HuH-7.5 (cell line): ENCODE measurements at regions not wholly inside any gene's neighbourhood (a gene's known extent, or its start where the extent isn't known, plus 50 kb on each side); places are given as distances from the start of the nearest gene placed in this dataset.
"Not testable (repeated sequence)": the region's sequence is repeated elsewhere in the genome, so short reads cannot be mapped to it uniquely, and the experiment has no call there.

Source experiments
- DNase-seq: peaks from one replicate; pipeline ENCODE4 v3.0.0; 2011; ENCODE audit warnings: low spot score

- no peak for DNase-seq
Observed at GRCh38 chr18:22044474-22045220, 124.7 kb upstream of the GATA6 start.

DNA sequence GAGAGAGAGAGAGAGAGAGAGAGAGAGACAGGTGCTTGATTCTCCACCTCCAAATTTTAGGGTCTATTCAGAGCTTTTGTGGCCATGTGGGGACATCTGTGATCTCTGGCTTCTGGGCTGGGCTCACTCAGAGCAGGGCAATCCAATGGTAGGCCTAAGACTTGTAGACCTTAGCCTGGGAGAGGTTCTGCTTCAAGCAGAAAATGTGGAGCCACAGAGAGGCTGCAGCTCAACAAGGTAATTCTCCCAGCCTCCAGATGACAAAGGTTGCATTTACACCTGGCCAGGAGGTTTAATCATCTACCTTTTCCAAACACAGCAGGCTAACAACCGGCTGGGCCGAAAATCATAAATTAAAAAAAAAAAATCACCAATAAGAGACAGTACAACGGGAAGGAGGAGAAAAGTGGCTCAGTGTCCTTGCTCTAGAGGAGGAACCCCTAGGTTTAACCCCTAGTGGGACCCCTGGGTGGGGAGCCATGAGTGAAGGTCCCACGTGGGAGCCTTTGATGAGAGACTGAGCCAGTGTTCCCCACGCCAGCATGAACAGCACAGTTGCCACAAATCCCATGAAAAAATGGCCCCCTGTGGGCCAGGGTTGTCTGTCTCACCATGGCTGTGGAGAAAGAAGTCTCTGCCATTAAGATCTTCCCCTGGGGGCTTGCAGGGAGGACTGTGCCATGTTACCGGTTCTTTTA lies 124.0 kb upstream of the GATA6 start:
- DNase-seq, result no peak

- DNase-seq, result no peak
Observed at GRCh38 chr18:22046473-22046872, 122.9 kb upstream of the GATA6 start.

GRCh38 chr18:22047485-22047884 lies 121.9 kb upstream of the GATA6 start:
- no peak for DNase-seq

GRCh38 chr18:22048221-22048620 lies 121.2 kb upstream of the GATA6 start:
- DNase-seq, result no peak

DNA sequence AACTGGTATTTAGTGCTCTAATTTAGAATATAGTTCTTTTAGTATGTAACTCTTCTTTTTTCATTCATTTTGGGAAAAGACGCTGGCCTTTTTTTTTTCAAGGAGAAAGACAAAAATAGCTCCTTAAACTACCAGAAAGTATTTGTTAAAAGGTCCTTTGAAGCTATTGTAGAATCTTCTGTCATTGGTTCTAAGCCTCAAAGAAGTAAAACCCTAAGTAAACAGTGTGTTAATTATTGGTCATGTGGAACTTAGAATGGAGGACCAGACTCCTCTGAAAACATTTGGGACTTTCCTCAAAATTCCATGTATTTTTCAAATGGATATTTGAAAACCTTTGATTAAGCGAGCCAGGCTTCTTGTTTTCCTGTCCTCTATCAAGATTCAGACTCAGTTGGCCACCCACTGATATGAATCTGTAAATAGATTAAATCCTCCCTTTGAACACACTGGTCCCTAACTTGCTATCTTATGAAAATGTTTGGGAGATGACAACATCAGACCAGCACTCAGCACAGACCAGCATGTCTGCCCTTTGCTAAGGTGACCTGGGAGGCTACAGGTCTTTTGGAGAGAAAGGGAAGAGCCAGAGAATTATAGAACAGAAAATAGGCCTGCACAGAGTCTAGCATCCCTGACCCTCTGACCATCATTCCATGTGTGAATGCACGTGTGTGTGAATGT lies 120.3 kb upstream of the GATA6 start:
- no peak for DNase-seq

DNA sequence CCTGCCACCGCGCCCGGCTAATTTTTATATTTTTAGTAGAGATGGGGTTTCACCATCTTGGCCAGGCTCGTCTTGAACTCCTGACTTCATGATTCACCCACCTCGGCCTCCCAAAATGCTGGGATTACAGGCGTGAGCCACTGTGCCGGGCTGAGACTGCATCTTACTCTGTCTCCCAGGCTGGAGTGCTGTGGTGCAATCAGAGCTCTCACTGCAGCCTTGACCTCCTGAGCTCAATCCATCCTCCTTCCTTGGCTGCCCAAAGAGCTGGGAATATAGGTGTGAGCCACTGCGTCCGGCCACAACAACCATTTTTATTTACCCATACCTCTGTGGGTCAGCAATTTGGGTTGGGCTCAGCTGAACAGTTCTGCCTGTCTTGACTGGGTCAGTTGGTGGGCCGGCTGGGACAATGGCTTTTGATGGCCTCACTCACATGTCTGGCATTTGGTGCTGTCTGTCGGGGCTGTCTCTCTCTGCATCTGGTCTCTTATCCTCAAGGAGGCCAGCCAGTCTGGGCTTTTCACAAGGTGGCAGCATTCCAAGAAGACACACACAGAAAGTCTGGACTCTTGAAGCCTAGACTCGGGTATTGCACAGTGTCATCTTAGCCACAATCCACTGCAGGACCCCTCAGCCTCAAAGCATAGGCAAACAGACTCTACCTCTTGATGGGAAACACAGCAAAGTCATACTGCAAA lies 116.8 kb upstream of the GATA6 start:
- no peak for DNase-seq

DNA sequence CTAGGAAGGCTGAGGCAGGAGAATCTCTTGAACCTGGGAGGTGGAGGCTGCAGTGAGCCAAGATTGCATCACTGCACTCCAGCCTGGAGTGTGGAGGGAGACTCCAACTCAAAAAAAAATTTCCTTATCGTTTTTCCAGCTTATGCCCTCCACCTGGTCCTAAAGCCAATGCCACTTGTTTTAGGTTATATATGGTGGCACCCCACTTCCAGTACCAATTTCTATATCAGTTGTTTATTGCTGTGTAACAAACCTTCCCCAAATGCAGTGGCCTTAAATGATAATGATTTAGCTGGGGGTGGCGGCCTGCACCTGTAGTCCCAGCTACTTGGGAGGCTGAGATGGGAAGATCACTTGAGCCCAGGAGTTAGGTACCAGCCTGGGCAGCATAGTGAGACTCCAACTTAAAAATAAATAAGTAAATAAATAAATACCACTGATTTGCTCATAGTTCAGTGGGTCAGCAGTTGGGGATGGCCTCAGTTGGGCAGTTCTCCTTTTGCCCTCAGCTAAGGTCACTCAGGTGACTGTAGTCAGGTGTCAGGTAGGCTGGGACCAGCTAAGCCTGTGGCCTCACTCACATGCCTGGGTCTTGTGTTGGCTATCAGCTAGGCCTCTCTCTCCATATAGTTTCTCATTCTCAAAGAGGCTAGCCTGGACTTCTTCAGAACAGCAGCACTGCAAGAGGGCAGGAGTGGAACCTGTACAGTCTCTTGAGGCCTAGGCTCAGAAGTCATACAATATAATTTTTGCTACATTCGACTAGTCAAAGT lies 113.7 kb upstream of the GATA6 start:
- no peak for DNase-seq

DNA sequence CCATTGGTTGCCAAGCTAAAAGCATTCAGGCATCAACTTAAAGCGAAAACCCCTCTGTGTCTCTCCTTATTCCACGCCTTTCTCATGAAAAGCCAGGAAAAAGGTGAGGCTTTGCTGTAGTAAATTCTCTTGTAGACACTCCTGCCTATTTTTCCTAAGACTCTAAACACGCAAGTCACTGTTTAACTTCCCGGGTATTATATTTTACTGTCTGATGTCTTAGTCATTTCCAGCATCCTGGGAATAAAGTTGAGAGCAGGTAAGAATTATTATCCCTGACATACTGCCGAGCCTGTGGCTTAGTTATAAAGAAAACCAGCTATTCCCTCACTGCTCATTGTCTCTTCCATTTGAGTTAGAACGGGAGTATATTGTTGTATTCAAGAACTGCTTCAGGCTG lies 112.4 kb upstream of the GATA6 start:
- DNase-seq, result no peak

DNA sequence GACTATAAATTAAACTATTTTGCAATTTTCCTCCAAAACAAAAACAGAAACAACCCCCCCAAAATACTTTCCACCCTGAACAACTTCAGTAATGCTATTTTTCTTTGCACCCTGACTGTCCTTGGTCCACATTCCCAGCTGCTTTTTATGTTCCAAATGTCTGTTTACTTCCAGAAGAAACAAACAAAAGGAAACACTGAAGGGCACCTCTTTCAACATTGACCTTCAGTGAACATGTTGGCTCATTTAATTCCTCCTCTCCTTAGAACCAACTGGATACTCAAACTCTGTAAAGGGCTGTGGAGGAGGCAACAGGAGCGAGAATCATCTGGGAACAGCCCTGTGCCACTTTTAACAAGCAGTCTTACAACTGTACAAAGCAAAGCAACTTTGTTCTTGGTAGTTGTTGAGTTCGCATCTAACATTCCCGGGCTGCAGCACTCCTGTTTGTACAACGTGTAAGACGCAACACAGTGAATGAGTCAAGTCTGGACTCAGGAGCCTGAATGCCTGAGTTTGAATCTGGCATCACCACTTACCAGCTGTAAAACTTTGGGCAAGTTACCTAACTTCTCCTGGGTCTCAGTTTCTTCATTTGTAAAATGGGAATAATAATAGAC lies 111.4 kb upstream of the GATA6 start:
- DNase-seq, result no peak

DNA sequence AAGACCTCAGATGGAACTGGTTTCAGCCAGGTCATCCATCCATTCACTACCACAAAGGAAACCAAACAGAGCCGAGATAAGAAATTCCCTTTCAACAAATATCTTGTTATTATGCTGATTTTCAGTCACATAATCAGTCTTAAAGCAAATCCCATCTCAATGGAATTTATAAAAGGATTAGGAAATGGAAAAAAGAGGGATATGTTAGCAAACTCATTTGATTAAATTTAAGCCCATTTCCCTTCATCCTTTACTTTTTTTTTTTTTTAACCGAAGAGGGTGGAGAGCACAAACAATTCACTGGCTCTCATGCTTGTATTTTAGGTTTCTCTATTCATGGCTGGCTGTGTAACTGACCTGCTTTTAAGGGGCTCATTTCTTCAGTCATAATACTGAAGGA lies 109.0 kb upstream of the GATA6 start:
- DNase-seq, result no peak

- no peak for DNase-seq
Observed at GRCh38 chr18:22063102-22063501, 106.3 kb upstream of the GATA6 start.

DNA sequence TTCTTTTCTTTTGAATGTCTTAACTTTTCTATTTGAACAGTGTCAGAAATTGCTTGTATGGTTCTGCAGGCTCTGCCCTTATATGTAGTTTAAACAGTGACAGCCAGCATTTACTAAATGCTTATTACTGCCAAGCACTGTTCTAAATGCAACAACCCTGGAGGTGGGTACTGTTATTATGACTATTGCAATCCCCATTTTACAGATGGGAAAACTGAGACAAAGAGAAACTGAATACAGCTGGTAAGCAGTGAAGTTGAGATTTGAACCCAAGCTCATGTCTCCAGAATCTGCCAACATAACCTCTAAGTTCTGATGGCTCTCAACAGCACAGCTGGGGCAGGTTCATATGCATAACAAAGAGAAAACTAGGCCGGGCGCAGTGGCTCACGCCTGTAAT lies 105.7 kb upstream of the GATA6 start:
- no peak for DNase-seq

DNA sequence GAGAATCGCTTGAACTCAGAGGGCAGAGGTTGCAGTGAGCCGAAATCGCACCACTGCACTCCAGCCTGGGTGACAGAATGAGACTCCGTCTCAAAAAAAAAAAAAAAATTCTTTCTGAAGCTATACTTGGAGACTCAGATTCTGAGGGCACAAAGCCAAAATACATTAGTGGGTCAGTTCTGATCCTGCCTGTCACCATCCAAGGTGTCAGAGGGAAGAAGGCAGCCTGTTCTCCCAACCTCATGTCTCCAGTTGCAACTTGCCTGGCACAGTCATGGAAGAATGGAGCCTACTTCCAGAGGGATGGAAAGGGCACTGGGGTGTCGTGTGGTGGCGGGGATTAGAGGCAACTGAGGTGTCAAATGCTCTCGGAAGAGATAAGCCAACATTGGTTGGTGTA lies 104.8 kb upstream of the GATA6 start:
- no peak for DNase-seq

GRCh38 chr18:22065311-22065710 lies 104.1 kb upstream of the GATA6 start:
- no peak for DNase-seq

- no peak for DNase-seq
Observed at GRCh38 chr18:22066083-22066485, 103.3 kb upstream of the GATA6 start.

DNA sequence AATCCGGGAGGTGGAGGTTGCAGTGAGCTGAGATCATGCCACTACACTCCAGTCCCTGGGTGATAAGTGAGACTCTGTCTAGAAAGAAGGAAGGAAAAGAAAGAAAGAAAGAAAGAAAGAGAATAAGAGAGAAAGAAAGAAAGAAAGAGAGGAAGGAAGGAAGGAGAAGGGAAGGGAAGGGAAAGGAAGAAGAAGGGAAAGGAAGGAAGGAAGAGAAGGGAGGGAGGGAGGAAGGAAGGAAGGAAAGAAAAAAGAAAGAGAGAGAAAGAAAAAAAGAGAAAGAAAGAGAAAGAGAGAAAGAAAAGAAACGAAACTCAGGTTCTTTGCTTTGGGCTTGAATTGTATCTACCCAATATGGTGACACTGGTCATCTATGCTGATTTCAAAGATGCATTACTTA lies 102.3 kb upstream of the GATA6 start:
- no peak for DNase-seq

DNA sequence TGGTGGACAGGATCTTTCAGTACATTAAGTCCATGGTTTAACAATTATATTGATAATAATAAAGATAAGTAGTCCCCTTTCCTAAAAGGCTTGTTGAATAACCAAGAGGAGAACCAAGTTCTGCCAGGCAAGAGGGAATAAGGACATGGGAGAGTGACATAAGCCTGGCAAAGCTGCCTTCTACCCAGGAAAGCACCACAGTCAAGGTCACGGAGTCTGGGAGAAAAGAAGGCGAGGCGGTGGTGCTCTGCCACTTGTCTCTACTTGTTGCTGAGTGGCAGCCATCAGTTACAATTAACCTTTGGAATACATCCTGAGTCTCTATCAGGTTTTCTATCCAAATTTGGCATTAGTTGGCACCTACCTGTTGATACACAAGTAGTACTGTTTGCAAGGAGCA lies 101.7 kb upstream of the GATA6 start:
- no peak for DNase-seq

DNA sequence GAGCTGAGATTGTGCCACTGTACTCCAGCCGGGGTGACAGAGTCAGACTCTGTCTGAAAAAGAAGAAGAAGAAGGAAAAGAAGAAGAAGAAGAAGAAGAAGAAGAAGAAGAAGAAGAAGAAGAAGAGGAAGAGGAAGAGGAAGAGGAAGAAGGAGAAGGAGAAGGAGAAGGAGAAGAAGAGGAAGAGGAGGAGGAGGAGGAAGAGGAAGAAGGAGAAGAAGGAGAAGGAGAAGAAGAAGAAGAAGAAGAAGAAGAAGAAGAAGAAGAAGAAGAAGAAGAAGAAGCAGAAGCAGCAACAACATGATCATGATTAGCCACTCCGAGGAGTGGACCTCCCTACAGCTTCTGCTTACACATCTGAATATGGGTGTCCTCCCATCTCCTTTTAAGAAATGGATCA lies 100.6 kb upstream of the GATA6 start:
- DNase-seq, result not testable (repeated sequence)

- no peak for DNase-seq
Observed at GRCh38 chr18:22069916-22070315, 99.5 kb upstream of the GATA6 start.

DNA sequence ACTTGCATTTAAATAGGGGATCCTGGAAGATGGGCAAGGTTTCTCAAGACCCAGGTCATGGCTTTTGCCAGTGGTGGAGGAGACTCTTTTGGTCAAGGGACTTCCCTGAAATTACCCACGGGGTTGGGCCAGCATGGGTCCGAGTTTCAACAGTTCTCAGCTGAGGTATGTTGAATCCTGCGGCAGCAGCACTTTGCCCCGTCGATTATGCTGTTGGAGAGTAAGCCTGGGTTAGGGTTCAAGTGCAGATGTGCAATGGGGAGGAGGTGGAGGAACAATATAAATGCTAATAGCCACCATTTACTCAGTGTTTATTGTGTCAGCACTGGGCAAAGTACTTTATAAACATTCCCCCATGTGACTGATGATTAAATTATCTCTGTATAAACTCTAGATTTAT lies 96.0 kb upstream of the GATA6 start:
- no peak for DNase-seq
